HuH-7 (cell line): ENCODE measurements at regions not wholly inside any gene's neighbourhood (a gene's known extent, or its start where the extent isn't known, plus 50 kb on each side); places are given as distances from the start of the nearest gene placed in this dataset.

Experiments
- DNase-seq: peaks from one replicate; pipeline ENCODE4 v3.0.0; 2011; ENCODE audit warnings: low spot score

- DNase-seq: no peak
Observed at GRCh38 chr6:111958534-111958933, 85.3 kb upstream of the FYN start.

GRCh38 chr6:111959766-111960165 is 86.5 kb upstream of the FYN start:
- DNase-seq: no peak

- no peak for DNase-seq
Observed at GRCh38 chr6:111967131-111967530, 86.8 kb upstream of the CCN6 start.

- DNase-seq: no peak
Observed at GRCh38 chr6:111970426-111970825, 83.5 kb upstream of the CCN6 start.

GRCh38 chr6:111971181-111971841 is 82.6 kb upstream of the CCN6 start:
- no peak for DNase-seq

- DNase-seq: no peak
Observed at GRCh38 chr6:111971866-111972532, 81.9 kb upstream of the CCN6 start.

- DNase-seq: no peak
Observed at GRCh38 chr6:111972745-111973117, 81.2 kb upstream of the CCN6 start.

- no peak for DNase-seq
Observed at GRCh38 chr6:111973118-111973761, 80.7 kb upstream of the CCN6 start.

- DNase-seq: no peak
Observed at GRCh38 chr6:111973927-111974639, 79.8 kb upstream of the CCN6 start.

GRCh38 chr6:111975466-111975865 is 78.4 kb upstream of the CCN6 start:
- DNase-seq: no peak

- DNase-seq: no peak
Observed at GRCh38 chr6:111976139-111976538, 77.8 kb upstream of the CCN6 start.

GRCh38 chr6:111978532-111979149 is 75.3 kb upstream of the CCN6 start:
- no peak for DNase-seq

- DNase-seq: no peak
Observed at GRCh38 chr6:111979633-111980032, 74.3 kb upstream of the CCN6 start.

GRCh38 chr6:111980143-111980542 is 73.8 kb upstream of the CCN6 start:
- no peak for DNase-seq

GRCh38 chr6:111980971-111981840 is 72.7 kb upstream of the CCN6 start:
- no peak for DNase-seq

GRCh38 chr6:111982681-111983080 is 71.2 kb upstream of the CCN6 start:
- no peak for DNase-seq

- DNase-seq: no peak
Observed at GRCh38 chr6:111983193-111983592, 70.7 kb upstream of the CCN6 start.

GRCh38 chr6:111984081-111984480 is 69.8 kb upstream of the CCN6 start:
- no peak for DNase-seq

GRCh38 chr6:111984516-111985201 is 69.2 kb upstream of the CCN6 start:
- DNase-seq: no peak

- DNase-seq: no peak
Observed at GRCh38 chr6:111985202-111985731, 68.6 kb upstream of the CCN6 start.

- DNase-seq: no peak
Observed at GRCh38 chr6:111986651-111987050, 67.3 kb upstream of the CCN6 start.
